HG03439 (cell line): ENCODE measurements at regions not wholly inside any gene's neighbourhood (a gene's known extent, or its start where the extent isn't known, plus 50 kb on each side); places are given as distances from the start of the nearest gene placed in this dataset.
"Not testable (repeated sequence)": the region's sequence is repeated elsewhere in the genome, so short reads cannot be mapped to it uniquely, and the experiment has no call there.

Source experiments
- ATAC-seq: cut with Tn5 transposase; IDR thresholded peaks from one replicate; pipeline ENCODE4 v1.9.1; 2021; ENCODE audit warnings: mild to moderate bottlenecking, moderate library complexity; ENCODE audit not compliant: unreplicated experiment

DNA sequence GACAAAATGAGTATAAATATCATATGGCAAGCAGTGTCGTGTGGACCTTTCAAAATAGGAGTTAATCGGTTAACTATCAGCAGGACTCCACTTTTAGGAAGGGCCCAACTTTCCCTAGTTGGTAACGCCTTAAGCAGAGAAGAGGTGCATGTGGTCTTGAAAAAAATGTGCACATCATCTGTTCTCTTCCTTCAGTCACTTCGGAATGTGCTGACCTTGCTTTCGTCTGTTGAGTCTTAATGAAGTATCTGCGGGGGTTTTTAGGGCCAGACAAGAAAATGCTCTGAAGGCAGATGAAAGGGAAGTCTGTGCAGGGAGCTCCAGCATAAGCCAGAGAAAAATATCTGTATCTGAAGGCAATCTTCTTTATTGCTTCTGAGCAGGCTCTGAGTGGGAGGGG, 185.2 kb downstream of the AEBP2 start:
- no peak for ATAC-seq

DNA sequence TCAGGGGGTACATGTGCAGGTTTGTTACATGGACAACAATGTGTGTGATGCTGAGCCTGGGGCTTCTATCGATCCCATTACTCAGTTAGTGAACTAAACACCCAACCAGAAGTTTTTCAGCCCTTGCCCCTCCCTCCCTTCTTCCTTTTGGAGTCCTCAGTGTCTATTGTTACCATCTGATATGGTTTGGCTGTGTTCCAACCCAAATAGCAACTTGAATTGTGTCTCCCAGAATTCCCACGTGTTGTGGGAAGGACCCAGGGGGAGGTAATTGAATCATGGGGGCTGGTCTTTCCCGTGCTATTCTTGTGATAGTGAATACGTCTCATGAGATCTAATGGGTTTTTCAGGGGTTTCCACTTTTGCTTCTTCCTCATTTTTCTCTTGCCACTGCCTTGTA, 186.3 kb downstream of the AEBP2 start:
- not testable (repeated sequence) for ATAC-seq

GRCh38 chr12:19627719-19628118, 188.4 kb downstream of the AEBP2 start:
- no peak for ATAC-seq

DNA sequence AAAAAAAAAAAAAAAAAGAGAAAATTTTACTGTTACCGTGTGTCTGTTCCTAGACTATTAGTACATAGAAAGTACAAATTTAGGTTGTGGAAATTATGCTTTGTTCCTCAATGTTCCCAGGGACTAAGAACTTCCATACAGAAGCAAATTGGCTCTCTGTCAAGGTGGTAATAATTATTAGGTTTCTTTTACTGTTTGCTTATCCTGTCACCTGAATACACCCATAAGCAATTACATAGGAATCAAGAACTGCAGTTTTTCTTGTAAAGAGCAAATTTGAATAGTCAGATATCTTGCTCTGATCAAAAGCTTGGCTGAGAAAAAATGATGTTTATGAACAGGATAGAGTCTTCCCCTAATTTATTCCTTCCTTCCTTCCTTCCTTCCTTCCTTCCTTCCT, 191.2 kb downstream of the AEBP2 start:
- ATAC-seq, result no peak

DNA sequence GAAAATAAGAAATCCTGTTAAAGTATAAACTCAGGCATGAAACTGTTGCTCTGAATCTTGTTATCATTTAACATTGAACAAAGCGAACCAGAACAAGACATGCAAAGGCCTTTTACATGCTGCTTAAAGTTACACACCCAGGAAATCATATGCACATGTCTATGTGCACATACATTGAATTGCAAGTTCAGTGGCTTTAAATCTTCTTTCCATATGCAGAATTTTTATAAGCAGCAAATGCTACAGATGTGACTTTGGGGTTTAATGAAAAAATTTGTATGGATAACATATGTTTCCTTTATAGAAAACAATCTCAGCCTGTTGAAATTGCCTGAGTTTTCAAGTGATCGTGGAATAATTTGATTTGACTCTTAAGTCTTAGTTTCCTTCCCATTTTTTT, 193.9 kb downstream of the AEBP2 start:
- ATAC-seq, result no peak

DNA sequence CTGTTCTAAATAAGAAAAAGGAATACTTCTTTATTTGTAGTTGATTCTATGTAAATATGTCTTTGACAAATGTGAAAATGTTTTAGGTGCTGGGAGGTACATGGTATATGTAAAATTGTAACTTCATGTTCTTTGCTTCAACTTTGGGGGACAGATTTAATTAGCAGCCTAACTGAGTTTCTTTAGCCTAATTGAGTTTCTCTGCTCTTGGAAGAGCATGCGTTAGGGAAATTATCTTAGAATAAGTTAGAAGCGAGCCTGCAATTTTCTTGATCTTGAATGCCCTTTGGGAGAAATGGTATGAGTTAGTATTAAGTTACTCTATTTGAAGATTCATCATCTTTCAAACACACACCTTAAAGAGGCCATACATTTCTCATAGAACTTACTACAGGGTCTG, 194.3 kb downstream of the AEBP2 start:
- ATAC-seq, result no peak

GRCh38 chr12:19639781-19640415, 200.6 kb downstream of the AEBP2 start:
- ATAC-seq, result no peak

- ATAC-seq, result no peak
These were observed 202.2 kb downstream of the AEBP2 start for GRCh38 chr12:19641235-19642080.

GRCh38 chr12:19642345-19642744, 203.1 kb downstream of the AEBP2 start:
- no peak for ATAC-seq

GRCh38 chr12:19643635-19644034, 204.3 kb downstream of the AEBP2 start:
- no peak for ATAC-seq

GRCh38 chr12:19644571-19644970, 205.3 kb downstream of the AEBP2 start:
- no peak for ATAC-seq

DNA sequence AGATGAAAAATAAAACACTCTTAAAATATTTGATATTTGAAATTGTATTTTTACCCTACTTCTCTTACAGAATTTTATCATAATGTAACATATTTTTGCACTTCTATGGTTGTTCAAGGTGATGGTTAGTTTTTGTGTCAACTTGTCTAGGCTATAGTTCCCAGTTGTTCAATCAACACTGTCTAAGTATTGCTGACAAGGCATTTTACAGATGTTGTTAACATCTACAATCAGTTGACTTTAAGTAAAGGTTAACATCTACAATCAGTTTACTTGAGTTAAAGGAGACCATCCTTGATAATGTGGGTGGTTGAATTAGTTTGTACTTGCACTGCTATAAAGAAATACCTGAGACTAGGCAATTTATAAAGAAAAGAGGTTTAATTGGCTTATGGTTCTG, 206.5 kb downstream of the AEBP2 start:
- no peak for ATAC-seq

DNA sequence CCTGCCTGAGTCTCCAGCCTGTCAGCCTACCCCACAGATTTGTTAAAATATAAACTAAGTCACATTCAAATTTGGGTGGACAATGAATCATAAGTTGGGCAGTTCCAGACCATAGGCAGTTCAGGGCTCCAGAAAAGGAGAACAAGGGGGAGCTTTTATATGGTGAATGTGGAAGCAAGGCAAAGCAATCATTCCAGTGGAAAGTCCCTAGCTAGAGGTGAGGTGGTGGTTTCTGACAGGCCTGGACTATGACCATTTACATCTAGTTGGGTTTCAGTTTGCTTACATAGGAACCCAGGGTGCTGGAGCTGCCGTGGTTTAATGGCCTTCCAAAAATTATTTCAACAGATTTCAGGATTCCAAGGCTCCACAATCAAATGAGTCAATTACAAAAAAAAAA, 207.3 kb downstream of the AEBP2 start:
- ATAC-seq, result no peak

DNA sequence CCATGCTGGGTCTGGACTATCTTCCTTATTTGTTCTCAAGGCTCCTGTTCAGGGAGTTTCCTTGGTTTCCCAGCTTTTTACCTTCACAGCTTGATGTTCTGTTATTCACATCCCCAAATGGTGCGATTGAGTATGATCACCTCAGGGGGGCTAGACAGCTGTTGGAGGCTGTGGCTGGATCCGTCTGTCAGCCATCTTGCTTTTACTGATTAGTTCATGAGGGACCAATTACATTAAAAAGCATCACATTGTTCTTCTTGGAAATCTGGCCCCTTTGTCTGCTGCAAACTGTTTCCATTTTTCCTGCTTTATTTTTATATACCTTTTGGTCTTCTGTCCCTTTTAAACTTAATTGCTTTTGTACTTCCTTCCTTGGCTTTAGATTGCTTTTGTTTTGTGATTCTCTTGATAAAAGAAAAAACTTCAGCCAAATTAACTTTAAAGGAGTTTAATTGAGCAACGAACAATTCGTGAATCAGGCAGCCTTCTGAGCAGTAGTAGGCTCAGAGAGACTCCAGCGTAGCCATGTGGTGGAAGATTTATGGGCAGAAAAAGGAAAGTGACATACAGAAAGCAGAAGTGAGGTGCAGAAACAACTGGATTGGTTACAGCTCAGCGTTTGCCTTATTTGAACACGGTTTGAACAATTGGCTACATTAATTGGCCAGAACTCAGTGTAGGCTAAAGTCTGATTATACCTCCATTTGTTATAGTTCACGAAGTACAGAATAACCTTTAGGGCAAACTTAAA, 208.7 kb downstream of the AEBP2 start:
- no peak for ATAC-seq

- no peak for ATAC-seq
These were observed 209.3 kb downstream of the AEBP2 start for GRCh38 chr12:19648591-19648990.

DNA sequence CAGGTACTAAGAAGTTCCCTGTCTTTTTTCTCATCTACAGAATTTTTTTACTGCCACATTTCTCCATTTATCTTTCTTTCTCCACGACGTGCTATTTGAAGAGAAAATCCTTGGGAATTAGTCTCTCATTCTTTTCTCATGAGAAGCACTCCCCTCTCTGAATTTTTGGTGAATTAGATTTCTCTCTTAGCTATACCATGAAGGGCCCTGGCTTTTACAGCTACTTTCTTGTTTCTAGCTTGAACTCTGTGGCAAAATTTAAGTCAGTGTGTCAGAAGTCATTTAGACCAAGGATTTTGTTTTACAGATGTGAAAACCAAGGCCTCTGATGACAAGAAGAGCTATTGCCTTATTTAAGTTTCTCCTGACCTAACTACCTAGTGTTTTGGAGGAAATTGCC, 213.1 kb downstream of the AEBP2 start:
- no peak for ATAC-seq

- no peak for ATAC-seq
These were observed 215.5 kb downstream of the AEBP2 start for GRCh38 chr12:19654650-19655376.

- no peak for ATAC-seq
These were observed 217.9 kb downstream of the AEBP2 start for GRCh38 chr12:19657118-19657731.

GRCh38 chr12:19657732-19658130, 218.4 kb downstream of the AEBP2 start:
- no peak for ATAC-seq

DNA sequence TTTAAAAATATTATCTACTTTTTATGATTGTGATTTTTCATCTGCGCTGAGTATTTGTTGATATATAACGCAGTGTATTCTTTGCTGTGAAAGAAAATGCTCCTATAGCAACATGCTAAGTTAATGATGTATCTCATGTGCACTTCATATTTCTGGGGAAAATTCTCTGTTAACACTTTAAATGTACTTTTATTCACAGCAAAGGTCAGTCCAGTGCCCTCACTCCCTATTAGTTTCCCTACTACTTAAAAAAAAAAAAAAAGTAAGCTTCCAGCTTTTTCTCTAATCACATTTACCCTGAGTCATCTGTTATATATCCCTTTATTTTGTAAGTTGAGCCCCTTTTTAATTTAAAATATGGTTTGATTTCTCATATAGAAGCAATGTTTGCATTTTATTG, 219.8 kb downstream of the AEBP2 start:
- ATAC-seq, result no peak

- ATAC-seq, result no peak
These were observed 220.2 kb downstream of the AEBP2 start for GRCh38 chr12:19659501-19659900.
